Panc1 (cell line): ENCODE measurements at regions not wholly inside any gene's neighbourhood (a gene's known extent, or its start where the extent isn't known, plus 50 kb on each side); places are given as distances from the start of the nearest gene placed in this dataset.

Experiments used
- ATAC-seq: fragments of 200-7000 bp; cut with Tn5 transposase; 2 replicates; pipeline ENCODE4 v1.9.1; 2020; ENCODE audit warnings: mild to moderate bottlenecking, moderate library complexity
- BruUV-seq: library from RNA; stranded (reverse); fragments of 400-500 nt; replicated peaks from 2 replicates; lab custom pipeline; 2021; lab: Mats Ljungman, UMichigan
- CTCF ChIA-PET: fragments of 300-600 bp; sonication (Branson Sonifier 250); formaldehyde crosslinking; loops from one replicate; lab custom pipeline; 2022; ENCODE audit warnings: antibody characterized with exemption; lab: Charles Lee
- POLR2A ChIA-PET: fragments of 300-600 bp; sonication (Branson Sonifier 250); formaldehyde crosslinking; loops from one replicate; lab custom pipeline; 2022; ENCODE audit warnings: antibody characterized with exemption; lab: Charles Lee
- DNase-seq: peaks from one replicate; pipeline ENCODE4 v3.0.0-alpha.2; 2010; ENCODE audit warnings: low read depth, low spot score
- H3K27ac ChIP-seq: 2 replicates; pipeline ENCODE4 v1.5.1; 2011; ENCODE audit warnings: mild to moderate bottlenecking, low read length, inconsistent platforms
- H3K27me3 ChIP-seq: fragments of 200-500 bp; sonication (Bioruptor generic); 2 replicates; pipeline ENCODE4 v1.6.0; 2014; ENCODE audit warnings: low read length, inconsistent platforms; ENCODE audit not compliant: control insufficient read depth, insufficient read depth
- H3K36me3 ChIP-seq: fragments of 200-500 bp; sonication (Bioruptor generic); 2 replicates; pipeline ENCODE4 v1.5.1; 2014; ENCODE audit warnings: inconsistent platforms, mild to moderate bottlenecking, low read length, moderate library complexity; ENCODE audit not compliant: control insufficient read depth, insufficient read depth
- H3K4me1 ChIP-seq: 2 replicates; pipeline ENCODE4 v1.5.1; 2011; ENCODE audit warnings: inconsistent platforms, mild to moderate bottlenecking, low read length, moderate library complexity; ENCODE audit not compliant: control insufficient read depth, insufficient read depth
- H3K4me3 ChIP-seq, 2 experiments: 2 replicates each; pipeline ENCODE4 v1.5.1; 2011 to 2012; ENCODE audit warnings: low read depth in 2 of 2, low read length in 2 of 2, mild to moderate bottlenecking in 2 of 2, inconsistent platforms in 1 of 2, moderate library complexity in 1 of 2
- H3K9me3 ChIP-seq: fragments of 200-500 bp; sonication (Bioruptor generic); 2 replicates; pipeline ENCODE4 v1.5.1; 2014; ENCODE audit warnings: low read depth, mild to moderate bottlenecking, inconsistent platforms, low read length, moderate library complexity; ENCODE audit not compliant: control insufficient read depth, insufficient read depth
- CTCF ChIP-seq: fragments of 450-650 bp; IDR thresholded peaks from 2 replicates; pipeline ENCODE4 v1.5.1; 2017; ENCODE audit warnings: mild to moderate bottlenecking
- POLR2AphosphoS5 ChIP-seq: IDR thresholded peaks from 2 replicates; pipeline ENCODE4 v1.6.1; 2012; ENCODE audit warnings: mild to moderate bottlenecking, low read depth, low read length, moderate library complexity
- REST ChIP-seq, 2 experiments: IDR thresholded peaks; 2 replicates each; pipeline ENCODE4 v1.6.1; 2011 to 2012; ENCODE audit warnings: low read depth in 2 of 2, control low read depth in 1 of 2, low read length in 1 of 2, mild to moderate bottlenecking in 1 of 2, moderate library complexity in 1 of 2; ENCODE audit not compliant: insufficient read depth in 1 of 2
- SIN3A ChIP-seq: IDR thresholded peaks from 2 replicates; pipeline ENCODE4 v1.6.1; 2012; ENCODE audit warnings: low read depth, mild to moderate bottlenecking, low read length, moderate library complexity, borderline replicate concordance; ENCODE audit not compliant: insufficient read depth
- TCF7L2 ChIP-seq: IDR thresholded peaks from 2 replicates; pipeline ENCODE4 v1.6.1; 2011; ENCODE audit warnings: mild to moderate bottlenecking, low read depth, low read length, inconsistent platforms
- in situ Hi-C: cut with HindIII; loops from 2 replicates; pipeline ENCODE4 v1.10.0; 2016; ENCODE audit warnings: low sequenced_read_pairs, low pct_unique_long_range_greater_than_20kb
- intact Hi-C: fragments of 100-400 bp; cut with micrococcal nuclease; formaldehyde crosslinking; loops from one replicate; pipeline ENCODE4 v1.10.0; 2022; ENCODE audit not compliant: unreplicated experiment

GRCh38 chr5:33309068-33309467 is 131.7 kb upstream of the TARS1 start:
- intact Hi-C loops, result no loop called here

GRCh38 chr5:33309536-33310345 is 131.0 kb upstream of the TARS1 start:
- POLR2A ChIA-PET, result no interaction called here
- H3K27me3 ChIP-seq, result no peaks in the 10 kb centered on the region
- H3K9me3 ChIP-seq, result no peaks in the 10 kb centered on the region
- no peaks in the 10 kb centered on the region for H3K36me3 ChIP-seq
- no peaks in the 10 kb centered on the region for H3K4me1 ChIP-seq
- CTCF ChIA-PET, result no interaction called here
- in situ Hi-C loops, result no loop called here
- intact Hi-C loops, result no loop called here
- no TSS peak for BruUV-seq
- H3K27ac ChIP-seq, result no peak overlapping the region
- DNase-seq (no peak), ATAC-seq (no peak)
- H3K4me3 ChIP-seq, result no peak overlapping the region
- no peak for TF ChIP-seq CTCF
- TF ChIP-seq POLR2AphosphoS5, result no peak
- no peak for TF ChIP-seq REST (IDR thresholded peaks at IDR 0.05; ENCODE audit: insufficient read depth in 1 of 2, low read depth in 2 of 2, low read length in 1 of 2)
- no peak for TF ChIP-seq TCF7L2
- no peak for TF ChIP-seq SIN3A

More at GRCh38 chr5:33309068-33309467, 131.7 kb upstream of the TARS1 start:
- CTCF ChIA-PET, result no interaction called here
- TF ChIP-seq TCF7L2, result no peak
- no peak for TF ChIP-seq REST (IDR thresholded peaks at IDR 0.05; ENCODE audit: insufficient read depth in 1 of 2, low read depth in 2 of 2, low read length in 1 of 2)
- TF ChIP-seq POLR2AphosphoS5, result no peak
- no peak for TF ChIP-seq CTCF
- TF ChIP-seq SIN3A, result no peak
- Histone ChIP-seq H3K27ac (no peak overlapping the region), H3K4me3 (no peak overlapping the region), H3K9me3 (no peaks in the 10 kb centered on the region), H3K36me3 (no peaks in the 10 kb centered on the region), H3K27me3 (no peaks in the 10 kb centered on the region), H3K4me1 (no peaks in the 10 kb centered on the region)
- BruUV-seq, result no TSS peak
- in situ Hi-C loops, result no loop called here
- DNase-seq (no peak), ATAC-seq (no peak)
- POLR2A ChIA-PET, result no interaction called here
